ENCODE measurements at regions not wholly inside any gene's neighbourhood (a gene's known extent, or its start where the extent isn't known, plus 50 kb on each side); places are given as distances from the start of the nearest gene placed in this dataset.
"Not testable (repeated sequence)": the region's sequence is repeated elsewhere in the genome, so short reads cannot be mapped to it uniquely, and the experiment has no call there.

GRCh38 chr5:165411532-165411931 lies 1906.1 kb downstream of the MAT2B start:
- H3K27me3 ChIP-seq (ENCODE audit: control insufficient read depth in 2 of 2, insufficient read depth in 2 of 2, low read length in 2 of 2); POLR2A ChIA-PET; FAIRE-seq; H3K79me2 ChIP-seq (ENCODE audit: control insufficient read depth, insufficient read depth, low read length); H3K9ac ChIP-seq (replicated peaks; ENCODE audit: extremely low read depth, insufficient read depth, low read length); intact Hi-C loops (cut with micrococcal nuclease); H3K27ac ChIP-seq (ENCODE audit: insufficient read depth, low read depth, low read length); DNase-seq (ENCODE audit: low read depth, low spot score); H4K20me1 ChIP-seq (replicated peaks; ENCODE audit: control insufficient read depth, extremely low read depth, insufficient read depth, low read length); H3K4me3 ChIP-seq (replicated peaks in 1 of 3; ENCODE audit: insufficient read depth in 1 of 3, low read depth in 1 of 3, low read length in 3 of 3); H3K9me3 ChIP-seq (replicated peaks; ENCODE audit: control insufficient read depth, insufficient read depth, low read length); H3K4me1 ChIP-seq (ENCODE audit: control insufficient read depth, extremely low read depth, insufficient read depth, low read length); BruUV-seq (replicated peaks); CTCF ChIA-PET; H3K9me1 ChIP-seq (replicated peaks; ENCODE audit: control insufficient read depth, extremely low read depth, insufficient read depth, low read length); H2AFZ ChIP-seq (ENCODE audit: low read depth, low read length); dilution Hi-C loops (cut with MboI; ENCODE audit: extremely low pct_ligation_motif_present, low sequenced_read_pairs); H3K36me3 ChIP-seq (ENCODE audit: control insufficient read depth in 2 of 2, extremely low read depth in 1 of 2, insufficient read depth in 2 of 2, low read length in 2 of 2); H3K4me2 ChIP-seq (ENCODE audit: insufficient read depth, low read length): not testable (repeated sequence)

GRCh38 chr5:165420493-165420892 lies 1915.1 kb downstream of the MAT2B start:
- dilution Hi-C loops (cut with MboI; ENCODE audit: extremely low pct_ligation_motif_present, low sequenced_read_pairs), result no loop called here
- H2AFZ ChIP-seq (ENCODE audit: low read depth, low read length), result no peak overlapping the region
- no peak for TF ChIP-seq GATA2 (IDR thresholded peaks at IDR 0.05; ENCODE audit: insufficient read depth, insufficient read length, low read depth, low read length)
- no peak for TF ChIP-seq MYC (IDR thresholded peaks at IDR 0.05; ENCODE audit: low read depth, low read length)
- TF ChIP-seq MAX (IDR thresholded peaks at IDR 0.05; ENCODE audit: insufficient read depth, insufficient read length), result no peak
- TF ChIP-seq POLR2AphosphoS5 (IDR thresholded peaks at IDR 0.05; ENCODE audit: insufficient read depth, low read depth, low read length), result no peak
- no peak for TF ChIP-seq FOS (IDR thresholded peaks at IDR 0.05; ENCODE audit: borderline replicate concordance, insufficient read depth, low read length)
- TF ChIP-seq EZH2 (IDR thresholded peaks at IDR 0.05; ENCODE audit: borderline replicate concordance, low read depth, low read length, severe bottlenecking), result no peak
- no peak for TF ChIP-seq JUN (IDR thresholded peaks at IDR 0.05; ENCODE audit: borderline replicate concordance, insufficient read depth, insufficient read length, low read depth)
- no peak for TF ChIP-seq CTCF (IDR thresholded peaks at IDR 0.05; ENCODE audit: extremely low read depth in 1 of 2, insufficient read depth in 1 of 2, low read depth in 1 of 2, low read length in 2 of 2)
- no peak for TF ChIP-seq POLR2A (IDR thresholded peaks at IDR 0.05; ENCODE audit: low read depth, low read length)
- H4K20me1 ChIP-seq (replicated peaks; ENCODE audit: control insufficient read depth, extremely low read depth, insufficient read depth, low read length), result no peaks in the 10 kb centered on the region
- no peaks in the 10 kb centered on the region for H3K4me1 ChIP-seq (ENCODE audit: control insufficient read depth, extremely low read depth, insufficient read depth, low read length)
- H3K27me3 ChIP-seq (ENCODE audit: control insufficient read depth in 2 of 2, insufficient read depth in 2 of 2, low read length in 2 of 2), result no peaks in the 10 kb centered on the region
- H3K9ac ChIP-seq (replicated peaks; ENCODE audit: extremely low read depth, insufficient read depth, low read length), result no peak overlapping the region
- no peaks in the 10 kb centered on the region for H3K9me1 ChIP-seq (replicated peaks; ENCODE audit: control insufficient read depth, extremely low read depth, insufficient read depth, low read length)
- no peaks in the 10 kb centered on the region for H3K79me2 ChIP-seq (ENCODE audit: control insufficient read depth, insufficient read depth, low read length)
- ChIA-PET POLR2A (no interaction called here), CTCF (no interaction called here)
- H3K4me2 ChIP-seq (ENCODE audit: insufficient read depth, low read length), result no peak overlapping the region
- no peaks in the 10 kb centered on the region for H3K36me3 ChIP-seq (ENCODE audit: control insufficient read depth in 2 of 2, extremely low read depth in 1 of 2, insufficient read depth in 2 of 2, low read length in 2 of 2)
- no peak for DNase-seq (ENCODE audit: low read depth, low spot score)
- no peak for FAIRE-seq
- intact Hi-C loops (cut with micrococcal nuclease), result no loop called here
- no TSS peak for BruUV-seq (replicated peaks)
- no peak overlapping the region for H3K27ac ChIP-seq (ENCODE audit: insufficient read depth, low read depth, low read length)
- no peak overlapping the region for H3K4me3 ChIP-seq (replicated peaks in 1 of 3; ENCODE audit: insufficient read depth in 1 of 3, low read depth in 1 of 3, low read length in 3 of 3)
- no peaks in the 10 kb centered on the region for H3K9me3 ChIP-seq (replicated peaks; ENCODE audit: control insufficient read depth, insufficient read depth, low read length)

All from endothelial cell of umbilical vein (primary cell).